HG03565 (cell line): ENCODE measurements at regions not wholly inside any gene's neighbourhood (a gene's known extent, or its start where the extent isn't known, plus 50 kb on each side); places are given as distances from the start of the nearest gene placed in this dataset.

Source experiments
- ATAC-seq: cut with Tn5 transposase; IDR thresholded peaks from one replicate; pipeline ENCODE4 v1.9.1; 2021; ENCODE audit warnings: mild to moderate bottlenecking, moderate library complexity; ENCODE audit not compliant: unreplicated experiment

- ATAC-seq: no peak
Measured at GRCh38 chr11:90392692-90393091, 169.8 kb upstream of the CHORDC1 start.

DNA sequence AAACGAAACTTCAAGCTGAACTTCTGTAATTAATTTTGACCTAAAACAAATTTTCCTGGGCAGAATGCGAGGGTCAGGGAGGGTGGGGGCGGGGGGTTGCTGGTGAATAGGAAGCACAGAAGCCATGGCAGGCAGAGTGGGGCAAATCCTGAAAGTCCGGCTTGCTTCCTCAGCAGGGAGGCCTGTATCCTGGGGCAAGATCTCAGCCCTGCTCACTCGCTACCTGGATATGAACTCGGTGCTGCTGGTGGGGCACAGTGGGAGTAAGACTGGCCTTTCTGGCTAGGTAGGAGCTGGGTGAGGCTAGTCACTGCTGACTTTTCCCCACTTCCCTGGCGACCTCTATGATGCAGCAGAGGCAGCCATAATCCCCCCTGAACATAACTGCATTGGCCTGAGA is 168.9 kb upstream of the CHORDC1 start:
- ATAC-seq: no peak

- ATAC-seq: no peak
Measured at GRCh38 chr11:90380206-90380605, 157.4 kb upstream of the CHORDC1 start.

DNA sequence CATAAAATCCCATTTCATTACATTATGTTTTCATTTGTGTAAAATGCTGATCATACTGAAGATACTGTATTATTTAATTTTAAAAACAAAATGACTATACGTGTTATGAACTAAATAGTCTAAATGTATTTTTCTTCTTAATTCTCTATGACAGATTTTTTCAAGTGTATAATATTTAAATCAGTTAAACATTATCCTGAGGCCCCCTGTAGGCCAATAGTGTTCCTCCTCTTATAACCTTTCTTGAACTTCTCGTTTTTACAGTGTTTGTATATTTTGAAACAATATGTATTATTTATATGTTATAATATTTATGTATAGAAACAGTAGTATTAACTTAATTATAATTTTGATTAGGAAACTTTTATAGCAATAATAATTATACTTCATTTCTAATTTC is 151.1 kb upstream of the CHORDC1 start:
- no peak for ATAC-seq

DNA sequence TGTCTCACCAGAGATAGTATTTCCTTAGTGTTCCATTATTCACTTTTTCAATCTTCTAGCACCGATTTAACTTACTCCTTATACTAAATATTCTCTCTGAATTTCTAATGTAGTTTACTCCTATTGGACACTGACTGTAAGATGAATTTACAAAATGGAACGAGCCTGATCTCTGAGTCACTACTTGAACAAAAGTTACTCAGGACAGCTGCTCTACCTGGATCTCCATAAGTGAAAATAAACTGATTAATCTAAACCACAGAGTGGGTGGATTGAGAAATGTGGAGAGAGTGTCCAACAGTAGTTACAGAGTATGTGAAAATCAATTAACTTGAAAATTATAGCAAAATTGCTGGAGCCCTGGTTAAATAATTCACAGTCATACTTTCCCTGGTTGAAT is 141.7 kb upstream of the CHORDC1 start:
- ATAC-seq: no peak

DNA sequence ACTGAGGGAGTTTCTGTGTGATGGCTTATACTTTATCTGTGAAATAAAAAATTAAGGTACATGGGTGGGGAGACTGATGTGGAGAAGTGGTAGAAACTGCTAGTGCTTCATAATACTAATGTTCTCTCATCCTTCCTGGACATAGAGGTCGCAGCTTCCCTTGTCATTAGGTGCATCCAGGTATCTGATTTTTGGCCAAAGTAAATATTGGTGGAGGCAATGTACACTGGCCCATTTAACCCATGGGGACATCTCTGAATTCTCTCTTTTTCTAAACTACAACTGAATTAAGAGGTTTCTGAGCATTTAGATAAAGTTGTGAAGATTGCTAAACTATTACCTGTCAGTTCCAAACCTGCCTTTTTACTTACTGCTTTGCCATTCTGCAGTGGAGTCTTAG is 140.9 kb upstream of the CHORDC1 start:
- ATAC-seq: no peak

- ATAC-seq: no peak
Measured at GRCh38 chr11:90355200-90355599, 132.4 kb upstream of the CHORDC1 start.

DNA sequence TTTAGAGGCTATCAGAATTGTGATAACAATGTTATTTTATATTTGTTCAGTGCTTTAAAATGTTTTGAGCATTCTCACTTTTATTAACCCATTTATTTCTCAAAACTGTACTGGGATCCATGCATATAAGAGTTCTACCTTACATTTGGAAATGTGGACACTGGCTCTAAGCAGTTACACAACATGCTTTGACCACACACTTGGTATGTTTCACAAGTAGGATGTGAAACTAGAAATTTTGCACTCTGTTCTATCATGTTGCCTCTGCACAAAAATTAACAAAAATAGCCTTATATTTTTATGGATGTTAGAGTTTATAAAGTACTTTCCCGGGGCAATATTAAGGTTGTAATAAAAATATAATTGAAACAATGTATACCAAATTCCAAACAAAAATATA is 126.9 kb upstream of the CHORDC1 start:
- ATAC-seq: no peak

GRCh38 chr11:90344546-90344945 is 121.7 kb upstream of the CHORDC1 start:
- ATAC-seq: no peak

DNA sequence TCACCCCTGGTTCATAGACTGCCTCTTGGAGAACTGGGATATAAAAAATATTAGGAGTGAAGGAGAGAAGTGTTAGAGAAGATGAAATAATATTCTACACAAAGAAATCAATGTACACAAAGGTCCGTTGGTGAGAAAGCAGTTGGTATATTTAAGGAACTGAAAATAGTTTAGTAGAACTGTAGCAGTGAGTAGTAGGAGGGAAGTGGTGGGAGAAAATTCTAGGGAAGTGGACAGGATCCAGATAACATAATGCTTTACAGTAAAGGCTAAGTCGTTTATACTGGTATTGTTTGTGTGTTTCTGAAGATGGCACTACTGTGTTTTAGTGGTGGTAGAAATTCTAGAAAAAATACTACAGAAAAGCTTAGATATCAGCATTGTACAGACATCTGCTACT is 120.8 kb upstream of the CHORDC1 start:
- ATAC-seq: peak; percentile 34

GRCh38 chr11:90341986-90342385 is 119.1 kb upstream of the CHORDC1 start:
- ATAC-seq: no peak

GRCh38 chr11:90332415-90332814 is 109.6 kb upstream of the CHORDC1 start:
- ATAC-seq: no peak

GRCh38 chr11:90330632-90331031 is 107.8 kb upstream of the CHORDC1 start:
- no peak for ATAC-seq

- ATAC-seq: no peak
Measured at GRCh38 chr11:90329043-90329442, 106.2 kb upstream of the CHORDC1 start.

GRCh38 chr11:90326647-90327046 is 103.8 kb upstream of the CHORDC1 start:
- ATAC-seq: peak; percentile 74

- ATAC-seq: no peak
Measured at GRCh38 chr11:90323289-90323688, 100.4 kb upstream of the CHORDC1 start.

DNA sequence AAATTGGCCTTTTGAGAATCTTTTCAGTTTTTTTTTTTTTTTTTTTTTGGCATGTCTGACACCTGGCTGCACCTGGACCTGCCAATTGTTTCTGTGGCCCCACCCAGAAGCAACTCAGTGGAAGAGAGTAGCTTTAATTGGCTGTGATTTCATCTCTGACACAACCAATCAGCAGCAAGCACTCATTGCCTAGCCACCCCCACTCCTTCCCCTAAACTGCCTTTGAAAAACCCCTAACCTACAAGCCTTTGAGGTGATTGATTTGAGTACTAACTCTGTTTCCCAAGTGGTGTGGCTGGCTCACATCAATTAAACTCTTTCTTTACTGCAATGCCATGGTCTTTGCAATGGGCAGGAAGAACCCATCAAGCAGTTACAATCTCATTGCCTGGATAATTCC is 98.2 kb upstream of the CHORDC1 start:
- ATAC-seq: no peak

DNA sequence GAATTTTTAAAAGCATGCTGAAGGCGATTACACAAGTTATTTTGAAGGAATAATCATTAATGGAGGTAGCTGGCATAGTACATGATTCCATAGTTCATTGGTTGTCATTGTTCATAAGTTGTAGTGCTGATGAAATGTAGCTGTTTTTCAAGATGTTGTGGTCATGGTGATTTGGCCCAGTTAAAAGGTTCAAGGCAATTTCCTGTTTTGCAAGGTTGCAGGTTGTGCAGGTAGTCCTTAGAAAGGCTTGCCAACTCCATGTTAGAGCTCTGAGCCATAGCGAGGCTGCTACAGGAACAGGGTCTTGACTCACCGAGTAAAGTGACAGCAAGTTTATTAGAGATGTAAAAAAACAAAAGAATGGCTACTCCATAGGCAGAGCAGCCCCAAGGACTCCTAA is 95.8 kb upstream of the CHORDC1 start:
- no peak for ATAC-seq

GRCh38 chr11:90310210-90310609 is 87.4 kb upstream of the CHORDC1 start:
- no peak for ATAC-seq

DNA sequence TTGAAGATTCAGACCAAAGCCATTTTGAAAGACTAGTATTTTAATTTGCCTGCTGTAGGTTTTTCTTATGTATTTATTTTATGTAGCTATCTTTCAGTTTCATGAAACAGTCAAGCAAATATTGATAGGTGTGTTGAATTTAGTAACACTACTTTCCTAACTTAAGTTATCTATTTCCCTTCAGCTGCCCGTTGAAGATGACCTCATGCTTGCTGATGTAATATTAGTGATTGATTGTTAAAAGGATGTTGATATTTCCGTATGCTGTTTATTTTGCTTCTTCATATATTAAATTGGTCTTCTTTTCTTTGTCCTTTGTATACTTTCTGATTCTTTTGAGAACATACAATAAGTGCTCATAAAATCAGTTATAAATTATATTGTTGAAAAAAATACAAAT is 86.8 kb upstream of the CHORDC1 start:
- no peak for ATAC-seq

DNA sequence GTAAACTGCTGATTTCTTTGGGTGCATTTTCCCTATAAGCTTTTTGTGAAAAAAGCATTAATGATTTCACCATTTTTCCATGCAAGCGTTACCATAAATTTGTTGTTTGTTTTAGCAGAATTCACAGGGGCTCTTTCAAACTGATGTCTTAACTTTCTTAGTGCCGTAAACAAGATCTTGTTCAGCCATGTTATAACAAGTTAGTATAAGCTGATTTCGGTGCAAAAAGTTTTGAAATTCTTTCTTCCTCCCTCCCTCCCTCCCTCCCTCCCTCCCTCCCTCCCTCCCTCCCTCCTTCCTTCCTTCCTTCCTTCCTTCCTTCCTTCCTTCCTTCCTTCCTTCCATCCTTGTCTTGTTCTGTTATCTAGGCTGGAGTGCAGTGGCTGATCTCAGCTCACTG is 71.7 kb upstream of the CHORDC1 start:
- no peak for ATAC-seq

- ATAC-seq: no peak
Measured at GRCh38 chr11:90294091-90294490, 71.2 kb upstream of the CHORDC1 start.

DNA sequence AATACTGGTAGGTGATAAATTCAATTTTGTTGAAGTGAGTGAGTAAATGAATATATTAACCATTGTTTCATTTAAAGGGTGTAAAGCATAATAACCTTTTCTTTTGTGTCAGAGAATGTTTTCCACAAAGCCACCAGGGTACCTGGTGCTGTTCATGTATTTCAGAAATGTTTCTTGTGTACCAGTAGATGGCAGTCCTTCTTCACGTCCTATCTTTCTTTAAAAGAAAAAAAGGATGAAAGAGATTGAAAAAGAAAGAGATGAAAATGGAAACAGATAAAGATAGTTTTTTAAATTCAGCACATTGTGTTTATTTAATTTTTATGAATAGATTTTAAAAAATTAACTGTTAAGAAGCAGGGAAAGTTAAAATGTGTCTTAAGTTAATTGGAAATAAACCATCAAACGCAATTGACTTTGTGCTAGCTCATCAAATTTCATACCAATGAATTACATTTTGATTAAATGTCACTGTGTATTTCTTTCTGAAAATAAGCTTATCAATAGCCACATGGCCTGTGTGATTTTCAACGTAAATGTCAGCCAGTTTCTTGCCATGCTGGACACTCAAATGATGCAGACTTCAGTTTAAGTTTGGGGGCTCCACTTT is 65.5 kb upstream of the CHORDC1 start:
- no peak for ATAC-seq

GRCh38 chr11:90286640-90287039 is 63.8 kb upstream of the CHORDC1 start:
- ATAC-seq: no peak
